ENCODE measurements at regions not wholly inside any gene's neighbourhood (a gene's known extent, or its start where the extent isn't known, plus 50 kb on each side); places are given as distances from the start of the nearest gene placed in this dataset.
"Not testable (repeated sequence)": the region's sequence is repeated elsewhere in the genome, so short reads cannot be mapped to it uniquely, and the experiment has no call there.

DNA sequence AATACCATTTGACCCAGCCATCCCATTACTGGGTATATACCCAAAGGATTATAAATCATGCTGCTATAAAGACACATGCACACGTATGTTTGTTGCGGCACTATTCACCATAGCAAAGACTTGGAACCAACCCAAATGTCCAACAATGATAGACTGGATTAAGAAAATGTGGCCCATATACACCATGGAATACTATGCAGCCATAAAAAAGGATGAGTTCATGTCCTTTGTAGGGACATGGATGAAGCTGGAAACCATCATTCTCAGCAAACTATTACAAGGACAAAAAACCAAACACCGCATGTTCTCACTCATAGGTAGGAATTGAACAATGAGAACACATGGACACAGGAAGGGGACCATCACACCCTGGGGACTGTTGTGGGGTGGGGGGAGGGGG is 66.8 kb upstream of the LHFPL2 start:
- WGBS, 2 donors = 95 to 99% methylated on average over 3 of the region's 3 CpGs
- H3K4me1 ChIP-seq (ENCODE audit: control insufficient read depth in 2 of 2, insufficient read depth in 2 of 2, low read length in 1 of 2); H3K9me3 ChIP-seq (ENCODE audit: control insufficient read depth in 2 of 2, insufficient read depth in 1 of 2, low read depth in 1 of 2, low read length in 1 of 2); H3K4me3 ChIP-seq (ENCODE audit: low read depth in 1 of 2, low read length in 2 of 2); H3K27ac ChIP-seq (ENCODE audit: low read depth in 2 of 2, low read length in 1 of 2); H3K27me3 ChIP-seq (ENCODE audit: control insufficient read depth in 1 of 2, insufficient read depth in 2 of 2, low read length in 2 of 2); H3K36me3 ChIP-seq (ENCODE audit: control insufficient read depth in 2 of 2, insufficient read depth in 2 of 2, low read length in 1 of 2): not testable (repeated sequence)

DNA sequence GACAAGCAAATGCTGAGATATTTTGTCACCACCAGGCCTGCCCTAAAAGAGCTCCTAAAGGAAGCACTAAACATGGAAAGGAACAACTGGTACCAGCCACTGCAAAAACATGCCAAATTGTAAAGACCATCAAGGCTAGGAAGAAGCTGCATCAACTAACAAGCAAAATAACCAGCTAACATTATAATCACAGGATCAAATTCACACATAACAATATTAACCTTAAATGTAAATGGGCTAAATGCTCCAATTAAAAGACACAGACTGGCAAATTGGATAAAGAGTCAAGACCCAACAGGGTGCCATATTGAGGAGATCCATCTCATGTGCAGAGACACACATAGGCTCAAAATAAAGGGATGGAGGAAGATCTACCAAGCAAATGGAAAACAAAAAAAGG is 63.1 kb upstream of the LHFPL2 start:
- H3K9me3 ChIP-seq (ENCODE audit: control insufficient read depth in 2 of 2, insufficient read depth in 1 of 2, low read depth in 1 of 2, low read length in 1 of 2); H3K4me3 ChIP-seq (ENCODE audit: low read depth in 1 of 2, low read length in 2 of 2); H3K27ac ChIP-seq (ENCODE audit: low read depth in 2 of 2, low read length in 1 of 2); H3K36me3 ChIP-seq (ENCODE audit: control insufficient read depth in 2 of 2, insufficient read depth in 2 of 2, low read length in 1 of 2); H3K4me1 ChIP-seq (ENCODE audit: control insufficient read depth in 2 of 2, insufficient read depth in 2 of 2, low read length in 1 of 2); H3K27me3 ChIP-seq (ENCODE audit: control insufficient read depth in 1 of 2, insufficient read depth in 2 of 2, low read length in 2 of 2): not testable (repeated sequence)

- not testable (repeated sequence) for H3K4me3 ChIP-seq (ENCODE audit: low read depth in 1 of 2, low read length in 2 of 2); H3K4me1 ChIP-seq (ENCODE audit: control insufficient read depth in 2 of 2, insufficient read depth in 2 of 2, low read length in 1 of 2); H3K27me3 ChIP-seq (ENCODE audit: control insufficient read depth in 1 of 2, insufficient read depth in 2 of 2, low read length in 2 of 2); H3K9me3 ChIP-seq (ENCODE audit: control insufficient read depth in 2 of 2, insufficient read depth in 1 of 2, low read depth in 1 of 2, low read length in 1 of 2); H3K27ac ChIP-seq (ENCODE audit: low read depth in 2 of 2, low read length in 1 of 2); H3K36me3 ChIP-seq (ENCODE audit: control insufficient read depth in 2 of 2, insufficient read depth in 2 of 2, low read length in 1 of 2)
- 91 to 94% methylated on average over 17 to 18 of the region's 18 CpGs for WGBS, 2 donors
Observed at GRCh38 chr5:78709729-78710430, 61.3 kb upstream of the LHFPL2 start.

DNA sequence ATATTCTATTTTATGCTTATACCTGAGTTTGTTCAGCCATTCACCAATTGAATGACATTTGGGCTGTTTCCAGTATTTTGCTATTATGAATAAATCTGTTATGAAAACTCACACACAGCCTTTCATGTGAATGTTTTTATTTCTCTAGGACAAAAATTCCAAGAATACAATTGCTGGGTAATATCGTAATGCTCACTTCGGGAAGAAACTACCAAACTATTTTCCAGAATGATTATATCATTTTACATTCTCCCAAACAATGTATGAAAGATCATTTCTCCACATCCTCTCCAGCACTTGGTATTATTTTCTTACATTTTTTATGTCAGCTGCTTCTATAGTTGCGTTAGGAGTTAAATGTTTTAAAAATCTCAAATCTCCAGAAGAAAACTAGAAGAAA is 58.3 kb upstream of the LHFPL2 start:
- Histone ChIP-seq H3K27ac (ENCODE audit: low read depth in 2 of 2, low read length in 1 of 2) (no peak overlapping the region), H3K36me3 (ENCODE audit: control insufficient read depth in 2 of 2, insufficient read depth in 2 of 2, low read length in 1 of 2) (no peaks in the 10 kb centered on the region), H3K4me3 (ENCODE audit: low read depth in 1 of 2, low read length in 2 of 2) (no peak overlapping the region), H3K9me3 (ENCODE audit: control insufficient read depth in 2 of 2, insufficient read depth in 1 of 2, low read depth in 1 of 2, low read length in 1 of 2) (no peaks in the 10 kb centered on the region), H3K4me1 (ENCODE audit: control insufficient read depth in 2 of 2, insufficient read depth in 2 of 2, low read length in 1 of 2) (no peaks in the 10 kb centered on the region), H3K27me3 (ENCODE audit: control insufficient read depth in 1 of 2, insufficient read depth in 2 of 2, low read length in 2 of 2) (no peaks in the 10 kb centered on the region)
- 69 to 80% methylated on average over 3 of the region's 3 CpGs for WGBS, 2 donors

DNA sequence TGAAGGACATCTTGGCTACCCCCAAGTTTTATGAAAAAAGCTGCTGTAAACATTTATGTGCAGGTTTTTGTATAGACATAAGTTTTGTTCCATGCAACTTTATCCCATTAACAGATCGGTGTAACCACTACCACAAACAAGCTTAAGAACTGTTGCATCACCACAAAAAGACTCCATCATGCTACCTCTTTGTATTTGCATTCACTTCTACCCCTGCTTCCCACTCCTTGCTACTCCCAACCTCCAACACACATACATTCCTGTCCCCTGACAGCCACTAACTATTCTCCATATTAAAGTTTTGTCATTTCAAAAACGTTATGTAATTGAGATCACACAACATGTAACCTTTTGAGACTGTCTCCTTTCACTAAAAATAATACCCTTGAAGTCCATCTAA is 57.8 kb upstream of the LHFPL2 start:
- WGBS, 2 donors = 72 to 79% methylated on average over 2 of the region's 2 CpGs
- Histone ChIP-seq H3K4me1 (ENCODE audit: control insufficient read depth in 2 of 2, insufficient read depth in 2 of 2, low read length in 1 of 2) (no peaks in the 10 kb centered on the region), H3K9me3 (ENCODE audit: control insufficient read depth in 2 of 2, insufficient read depth in 1 of 2, low read depth in 1 of 2, low read length in 1 of 2) (no peaks in the 10 kb centered on the region), H3K27ac (ENCODE audit: low read depth in 2 of 2, low read length in 1 of 2) (no peak overlapping the region), H3K27me3 (ENCODE audit: control insufficient read depth in 1 of 2, insufficient read depth in 2 of 2, low read length in 2 of 2) (no peaks in the 10 kb centered on the region), H3K4me3 (ENCODE audit: low read depth in 1 of 2, low read length in 2 of 2) (no peak overlapping the region), H3K36me3 (ENCODE audit: control insufficient read depth in 2 of 2, insufficient read depth in 2 of 2, low read length in 1 of 2) (no peaks in the 10 kb centered on the region)

GRCh38 chr5:78705826-78706225 is 57.3 kb upstream of the LHFPL2 start:
- Histone ChIP-seq H3K36me3 (ENCODE audit: control insufficient read depth in 2 of 2, insufficient read depth in 2 of 2, low read length in 1 of 2) (no peaks in the 10 kb centered on the region), H3K4me3 (ENCODE audit: low read depth in 1 of 2, low read length in 2 of 2) (no peak overlapping the region), H3K27ac (ENCODE audit: low read depth in 2 of 2, low read length in 1 of 2) (no peak overlapping the region), H3K27me3 (ENCODE audit: control insufficient read depth in 1 of 2, insufficient read depth in 2 of 2, low read length in 2 of 2) (no peaks in the 10 kb centered on the region), H3K9me3 (ENCODE audit: control insufficient read depth in 2 of 2, insufficient read depth in 1 of 2, low read depth in 1 of 2, low read length in 1 of 2) (no peaks in the 10 kb centered on the region), H3K4me1 (ENCODE audit: control insufficient read depth in 2 of 2, insufficient read depth in 2 of 2, low read length in 1 of 2) (no peaks in the 10 kb centered on the region)
- WGBS, 2 donors = 59 to 78% methylated on average over 3 of the region's 3 CpGs

DNA sequence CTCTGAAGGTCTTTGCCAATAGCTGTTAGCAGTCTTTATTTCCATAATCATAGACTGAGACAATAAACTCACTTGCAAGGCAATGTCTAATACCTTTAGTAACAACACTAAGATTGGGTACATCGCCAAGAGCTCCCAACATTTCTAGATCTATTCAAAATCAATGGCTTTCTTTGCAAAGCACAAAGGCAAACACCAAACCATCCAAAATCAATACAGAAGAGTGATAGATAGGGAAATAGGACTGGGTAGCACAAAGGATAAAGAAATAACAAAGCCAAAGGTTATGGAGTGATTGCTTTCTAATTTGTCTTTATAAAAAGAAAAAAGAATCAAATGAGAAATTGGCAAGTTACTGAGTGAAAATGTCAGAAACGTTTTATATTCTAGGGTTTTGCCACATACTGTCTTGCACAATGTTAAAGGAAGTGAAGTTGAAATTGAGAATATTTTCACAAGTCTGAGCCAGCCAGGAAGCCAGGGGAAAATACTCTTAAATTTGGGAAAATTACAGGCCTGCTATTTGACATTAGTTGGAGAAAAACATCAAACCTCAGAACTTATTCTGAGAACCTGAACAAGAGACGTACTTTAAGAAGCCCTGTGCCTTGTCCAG is 53.3 kb upstream of the LHFPL2 start:
- no peaks in the 10 kb centered on the region for H3K27me3 ChIP-seq (ENCODE audit: control insufficient read depth in 1 of 2, insufficient read depth in 2 of 2, low read length in 2 of 2)
- H3K4me3 ChIP-seq (ENCODE audit: low read depth in 1 of 2, low read length in 2 of 2) = no peak overlapping the region
- H3K36me3 ChIP-seq (ENCODE audit: control insufficient read depth in 2 of 2, insufficient read depth in 2 of 2, low read length in 1 of 2) = no peaks in the 10 kb centered on the region
- peaks cover 2 to 7% of the 10 kb centered on the region in 2 donors for H3K4me1 ChIP-seq (ENCODE audit: control insufficient read depth in 2 of 2, insufficient read depth in 2 of 2, low read length in 1 of 2)
- H3K9me3 ChIP-seq (ENCODE audit: control insufficient read depth in 2 of 2, insufficient read depth in 1 of 2, low read depth in 1 of 2, low read length in 1 of 2) = no peaks in the 10 kb centered on the region
- H3K27ac ChIP-seq (ENCODE audit: low read depth in 2 of 2, low read length in 1 of 2) = no peak overlapping the region
- WGBS, 2 donors = 67 to 75% methylated on average over 3 of the region's 3 CpGs

GRCh38 chr5:78699552-78700153 is 51.1 kb upstream of the LHFPL2 start:
- peaks cover 2 to 7% of the 10 kb centered on the region in 2 donors for H3K4me1 ChIP-seq (ENCODE audit: control insufficient read depth in 2 of 2, insufficient read depth in 2 of 2, low read length in 1 of 2)
- 46 to 52% methylated on average over 6 of the region's 6 CpGs for WGBS, 2 donors
- peak overlapping the region; percentile 22 to 80 for H3K27ac ChIP-seq (ENCODE audit: low read depth in 2 of 2, low read length in 1 of 2)
- no peaks in the 10 kb centered on the region for H3K9me3 ChIP-seq (ENCODE audit: control insufficient read depth in 2 of 2, insufficient read depth in 1 of 2, low read depth in 1 of 2, low read length in 1 of 2)
- no peaks in the 10 kb centered on the region for H3K36me3 ChIP-seq (ENCODE audit: control insufficient read depth in 2 of 2, insufficient read depth in 2 of 2, low read length in 1 of 2)
- no peaks in the 10 kb centered on the region for H3K27me3 ChIP-seq (ENCODE audit: control insufficient read depth in 1 of 2, insufficient read depth in 2 of 2, low read length in 2 of 2)
- H3K4me3 ChIP-seq (ENCODE audit: low read depth in 1 of 2, low read length in 2 of 2) = no peak overlapping the region

- 35 to 60% methylated on average over 4 of the region's 4 CpGs for WGBS, 2 donors
- peak overlapping the region in 1 of 2 donors; percentile 21 for H3K27ac ChIP-seq (ENCODE audit: low read depth in 2 of 2, low read length in 1 of 2)
Observed at GRCh38 chr5:78698191-78698791, 49.7 kb upstream of the LHFPL2 start.

More at GRCh38 chr5:78698191-78698791, 49.7 kb upstream of the LHFPL2 start:
- Histone ChIP-seq H3K4me3 (ENCODE audit: low read depth in 1 of 2, low read length in 2 of 2) (no peak overlapping the region), H3K9me3 (ENCODE audit: control insufficient read depth in 2 of 2, insufficient read depth in 1 of 2, low read depth in 1 of 2, low read length in 1 of 2) (no peaks in the 10 kb centered on the region), H3K4me1 (ENCODE audit: control insufficient read depth in 2 of 2, insufficient read depth in 2 of 2, low read length in 1 of 2) (peaks cover 2 to 7% of the 10 kb centered on the region in 2 donors), H3K27me3 (ENCODE audit: control insufficient read depth in 1 of 2, insufficient read depth in 2 of 2, low read length in 2 of 2) (no peaks in the 10 kb centered on the region), H3K36me3 (ENCODE audit: control insufficient read depth in 2 of 2, insufficient read depth in 2 of 2, low read length in 1 of 2) (no peaks in the 10 kb centered on the region)

Measured in esophagus (tissue), 2 donors.